C4-2B (cell line): ENCODE measurements at regions not wholly inside any gene's neighbourhood (a gene's known extent, or its start where the extent isn't known, plus 50 kb on each side); places are given as distances from the start of the nearest gene placed in this dataset.

Experiments used
- ZFX ChIP-seq: fragments of 450-650 bp; IDR thresholded peaks from 2 replicates; pipeline ENCODE4 v1.6.1; 2017
- TF ChIP-seq, protein P1 (sequence below): fragments of 450-650 bp; conservative IDR thresholded peaks from 2 replicates; pipeline ENCODE4 v1.5.1; 2017; ENCODE audit warnings: mild to moderate bottlenecking

DNA sequence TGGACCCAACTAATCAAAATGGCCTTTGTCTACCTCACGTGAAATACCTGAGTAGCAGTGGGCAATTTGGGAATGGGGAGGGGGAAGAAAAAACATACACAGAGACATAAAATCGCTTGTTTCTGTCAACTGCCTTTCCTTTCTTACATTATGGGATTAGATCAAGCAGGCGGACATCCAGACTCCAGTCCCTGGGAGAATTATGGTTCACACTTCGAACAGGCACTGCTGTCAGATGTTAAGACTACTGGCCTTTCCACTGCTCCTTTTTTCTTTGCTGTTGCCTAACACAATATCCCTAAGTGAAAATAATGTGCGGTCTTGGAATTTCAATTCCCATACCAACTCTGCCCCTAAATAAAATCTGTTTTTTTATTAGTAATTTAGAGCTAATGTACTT, 1719.7 kb upstream of the SLC10A2 start:
- TF ChIP-seq, protein P1, sequence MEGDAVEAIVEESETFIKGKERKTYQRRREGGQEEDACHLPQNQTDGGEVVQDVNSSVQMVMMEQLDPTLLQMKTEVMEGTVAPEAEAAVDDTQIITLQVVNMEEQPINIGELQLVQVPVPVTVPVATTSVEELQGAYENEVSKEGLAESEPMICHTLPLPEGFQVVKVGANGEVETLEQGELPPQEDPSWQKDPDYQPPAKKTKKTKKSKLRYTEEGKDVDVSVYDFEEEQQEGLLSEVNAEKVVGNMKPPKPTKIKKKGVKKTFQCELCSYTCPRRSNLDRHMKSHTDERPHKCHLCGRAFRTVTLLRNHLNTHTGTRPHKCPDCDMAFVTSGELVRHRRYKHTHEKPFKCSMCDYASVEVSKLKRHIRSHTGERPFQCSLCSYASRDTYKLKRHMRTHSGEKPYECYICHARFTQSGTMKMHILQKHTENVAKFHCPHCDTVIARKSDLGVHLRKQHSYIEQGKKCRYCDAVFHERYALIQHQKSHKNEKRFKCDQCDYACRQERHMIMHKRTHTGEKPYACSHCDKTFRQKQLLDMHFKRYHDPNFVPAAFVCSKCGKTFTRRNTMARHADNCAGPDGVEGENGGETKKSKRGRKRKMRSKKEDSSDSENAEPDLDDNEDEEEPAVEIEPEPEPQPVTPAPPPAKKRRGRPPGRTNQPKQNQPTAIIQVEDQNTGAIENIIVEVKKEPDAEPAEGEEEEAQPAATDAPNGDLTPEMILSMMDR, result no peak
- no peak for TF ChIP-seq ZFX
